OCI-LY7 (cell line): ENCODE measurements at regions not wholly inside any gene's neighbourhood (a gene's known extent, or its start where the extent isn't known, plus 50 kb on each side); places are given as distances from the start of the nearest gene placed in this dataset.

Source experiments
- BruUV-seq: library from RNA; stranded (reverse); fragments of 400-500 nt; replicated peaks from 2 replicates; lab custom pipeline; 2021; lab: Mats Ljungman, UMichigan
- CTCF ChIA-PET: fragments of 300-600 bp; sonication (Branson Sonifier 250); formaldehyde crosslinking; loops from one replicate; lab custom pipeline; 2022; ENCODE audit warnings: antibody characterized with exemption; ENCODE audit not compliant: unreplicated experiment; lab: Charles Lee
- POLR2A ChIA-PET: fragments of 300-600 bp; sonication (Branson Sonifier 250); formaldehyde crosslinking; loops from one replicate; lab custom pipeline; 2022; ENCODE audit warnings: antibody characterized with exemption; lab: Charles Lee
- DNase-seq: peaks from one replicate; pipeline ENCODE4 v3.0.0-alpha.2; 2015; ENCODE audit warnings: low spot score
- H2AFZ ChIP-seq: fragments of 200-600 bp; sonication (generic), shearing (Covaris generic); 2 replicates; pipeline ENCODE4 v1.6.1; 2014; ENCODE audit warnings: mild to moderate bottlenecking, antibody characterized with exemption, low read length, moderate library complexity
- H3K27ac ChIP-seq: fragments of 200-600 bp; sonication (generic); 2 replicates; pipeline ENCODE4 v1.5.1; 2014; ENCODE audit warnings: mixed run types, low read depth, mild to moderate bottlenecking, moderate library complexity, low read length, inconsistent platforms; ENCODE audit not compliant: poor library complexity, severe bottlenecking
- H3K36me3 ChIP-seq: fragments of 200-600 bp; sonication (generic); 2 replicates; pipeline ENCODE4 v1.6.1; 2014; ENCODE audit warnings: mild to moderate bottlenecking, antibody characterized with exemption, low read length, moderate library complexity, mixed read lengths; ENCODE audit not compliant: insufficient read depth
- H3K4me1 ChIP-seq: fragments of 200-600 bp; sonication (generic); 2 replicates; pipeline ENCODE4 v1.5.1; 2014; ENCODE audit warnings: mild to moderate bottlenecking, low read length; ENCODE audit not compliant: insufficient read depth, poor library complexity, severe bottlenecking
- H3K4me2 ChIP-seq: fragments of 200-600 bp; sonication (generic); 2 replicates; pipeline ENCODE4 v1.6.1; 2014; ENCODE audit warnings: mild to moderate bottlenecking, low read length
- H3K4me3 ChIP-seq: fragments of 200-600 bp; sonication (generic); 2 replicates; pipeline ENCODE4 v1.5.1; 2014; ENCODE audit warnings: mild to moderate bottlenecking, low read depth, low read length; ENCODE audit not compliant: poor library complexity, severe bottlenecking
- H3K79me2 ChIP-seq: fragments of 200-600 bp; sonication (generic); 2 replicates; pipeline ENCODE4 v1.6.1; 2016; ENCODE audit warnings: low read depth, mild to moderate bottlenecking, low read length, moderate library complexity, mixed read lengths; ENCODE audit not compliant: insufficient read depth
- H3K9me2 ChIP-seq: fragments of 200-600 bp; sonication (generic); 2 replicates; pipeline ENCODE4 v1.6.1; 2016; ENCODE audit warnings: mild to moderate bottlenecking, low read length, mixed read lengths; ENCODE audit not compliant: insufficient read depth
- H3K9me3 ChIP-seq: fragments of 200-600 bp; sonication (generic); 2 replicates; pipeline ENCODE4 v1.6.1; 2014; ENCODE audit warnings: mild to moderate bottlenecking, mixed run types, low read length, mixed read lengths
- H4K20me1 ChIP-seq: fragments of 200-600 bp; sonication (generic); 2 replicates; pipeline ENCODE4 v1.6.1; 2014; ENCODE audit warnings: mild to moderate bottlenecking, antibody characterized with exemption, low read length, moderate library complexity, mixed read lengths; ENCODE audit not compliant: insufficient read depth
- CTCF ChIP-seq: fragments of 200-600 bp; sonication (generic); conservative IDR thresholded peaks from 2 replicates; pipeline ENCODE4 v1.5.1; 2014; ENCODE audit warnings: mild to moderate bottlenecking, antibody characterized with exemption, low read length, moderate library complexity, mixed read lengths
- EZH2phosphoT487 ChIP-seq: fragments of 200-600 bp; sonication (generic); IDR thresholded peaks from 2 replicates; pipeline ENCODE4 v1.6.1; 2018; ENCODE audit warnings: low read depth, borderline replicate concordance, mild to moderate bottlenecking, mixed run types, antibody characterized with exemption, low read length, moderate library complexity, mixed read lengths
- intact Hi-C: fragments of 100-400 bp; cut with micrococcal nuclease; formaldehyde crosslinking; loops from one replicate; pipeline ENCODE4 v1.10.0; 2022; ENCODE audit not compliant: unreplicated experiment

GRCh38 chr2:143833015-143833660 is 686.8 kb downstream of the ZEB2 start:
- Histone ChIP-seq H4K20me1 (no peaks in the 10 kb centered on the region), H3K4me1 (no peaks in the 10 kb centered on the region), H3K4me2 (no peak overlapping the region), H3K9me3 (no peaks in the 10 kb centered on the region), H3K4me3 (no peak overlapping the region), H3K79me2 (no peaks in the 10 kb centered on the region), H3K9me2 (no peaks in the 10 kb centered on the region), H3K27ac (no peak overlapping the region), H3K36me3 (no peaks in the 10 kb centered on the region), H2AFZ (no peak overlapping the region)
- intact Hi-C loops = no loop called here
- BruUV-seq = no TSS peak
- DNase-seq = no peak
- ChIA-PET POLR2A (interaction anchor here (0.6 kb wide), 1 partner anchor 42 kb away, joined by 3 read pairs; no protein-coding TSS in a partner anchor), CTCF (no interaction called here)
- TF ChIP-seq EZH2phosphoT487 = no peak
- no peak for TF ChIP-seq CTCF

GRCh38 chr2:143830476-143830875 is 689.4 kb downstream of the ZEB2 start:
- POLR2A ChIA-PET = no interaction called here
- intact Hi-C loops = no loop called here

More at GRCh38 chr2:143830476-143830875, 689.4 kb downstream of the ZEB2 start:
- H3K36me3 ChIP-seq = no peaks in the 10 kb centered on the region
- no peaks in the 10 kb centered on the region for H4K20me1 ChIP-seq
- no peaks in the 10 kb centered on the region for H3K4me1 ChIP-seq
- no peaks in the 10 kb centered on the region for H3K9me2 ChIP-seq
- DNase-seq = no peak
- H2AFZ ChIP-seq = no peak overlapping the region
- H3K9me3 ChIP-seq = no peaks in the 10 kb centered on the region
- no TSS peak for BruUV-seq
- CTCF ChIA-PET = no interaction called here
- TF ChIP-seq CTCF (no peak), EZH2phosphoT487 (no peak)
- no peak overlapping the region for H3K4me2 ChIP-seq
- H3K27ac ChIP-seq = no peak overlapping the region
- no peaks in the 10 kb centered on the region for H3K79me2 ChIP-seq
- no peak overlapping the region for H3K4me3 ChIP-seq
